ENCODE measurements at regions not wholly inside any gene's neighbourhood (a gene's known extent, or its start where the extent isn't known, plus 50 kb on each side); places are given as distances from the start of the nearest gene placed in this dataset.

GRCh38 chr9:82549174-82549821 lies 513.6 kb downstream of the RASEF start:
- WGBS, 2 donors (ENCODE audit: extremely low coverage in 2 of 2, insufficient read length in 2 of 2, insufficient replicate concordance in 1 of 2) = no CpG with 5 or more reads among the region's 3 CpGs
- Histone ChIP-seq H3K4ac (ENCODE audit: low read length) (no peak overlapping the region), H3K14ac (ENCODE audit: low read length) (no peak overlapping the region), H3K4me1 (ENCODE audit: control insufficient read depth in 2 of 2, insufficient read depth in 1 of 2, low read depth in 1 of 2, low read length in 2 of 2) (peaks cover 0 to 2% of the 10 kb centered on the region in 2 donors), H3K27me3 (ENCODE audit: control insufficient read depth in 3 of 3, insufficient read depth in 3 of 3, low read depth in 1 of 3, low read length in 3 of 3) (no peaks in the 10 kb centered on the region), H3K36me3 (replicated peaks in 1 of 2; ENCODE audit: control insufficient read depth in 2 of 2, insufficient read depth in 2 of 2, low read length in 2 of 2) (no peaks in the 10 kb centered on the region), H4K8ac (ENCODE audit: low read depth, low read length) (no peak overlapping the region), H2AK5ac (ENCODE audit: low read depth, low read length) (no peak overlapping the region), H4K91ac (ENCODE audit: low read depth, low read length, poor library complexity) (no peak overlapping the region), H3K4me3 (ENCODE audit: low read length in 2 of 2) (no peak overlapping the region), H2BK120ac (ENCODE audit: low read depth, low read length) (no peak overlapping the region), H3K79me1 (ENCODE audit: low read depth, low read length) (no peaks in the 10 kb centered on the region), H3K9me3 (replicated peaks in 1 of 2; ENCODE audit: control insufficient read depth in 2 of 2, insufficient read depth in 1 of 2, low read depth in 1 of 2, low read length in 2 of 2) (no peaks in the 10 kb centered on the region), H3K4me2 (ENCODE audit: insufficient read depth, low read length, poor library complexity, severe bottlenecking) (no peak overlapping the region), H2BK12ac (ENCODE audit: low read length) (no peak overlapping the region), H3K23ac (ENCODE audit: low read depth, low read length, poor library complexity) (no peak overlapping the region), H3K27ac (replicated peaks; ENCODE audit: low read length) (no peak overlapping the region), H2AFZ (ENCODE audit: low read length) (no peak overlapping the region), H3K18ac (ENCODE audit: low read length) (no peak overlapping the region), H3K9ac (ENCODE audit: low read depth, low read length, poor library complexity) (no peak overlapping the region), H2BK15ac (ENCODE audit: low read length) (no peak overlapping the region), H2BK5ac (ENCODE audit: low read length) (no peak overlapping the region)
- DNase-seq (ENCODE audit: low spot score) = no peak

- no peak overlapping the region for H2AFZ ChIP-seq (ENCODE audit: low read length)
- H3K23ac ChIP-seq (ENCODE audit: low read depth, low read length, poor library complexity) = no peak overlapping the region
- H2AK5ac ChIP-seq (ENCODE audit: low read depth, low read length) = no peak overlapping the region
- H3K9ac ChIP-seq (ENCODE audit: low read depth, low read length, poor library complexity) = no peak overlapping the region
- H3K9me3 ChIP-seq (replicated peaks in 1 of 2; ENCODE audit: control insufficient read depth in 2 of 2, insufficient read depth in 1 of 2, low read depth in 1 of 2, low read length in 2 of 2) = no peaks in the 10 kb centered on the region
- H2BK5ac ChIP-seq (ENCODE audit: low read length) = no peak overlapping the region
- H3K27me3 ChIP-seq (ENCODE audit: control insufficient read depth in 3 of 3, insufficient read depth in 3 of 3, low read depth in 1 of 3, low read length in 3 of 3) = no peaks in the 10 kb centered on the region
- H4K8ac ChIP-seq (ENCODE audit: low read depth, low read length) = no peak overlapping the region
- no peak overlapping the region for H3K18ac ChIP-seq (ENCODE audit: low read length)
- H3K27ac ChIP-seq (replicated peaks; ENCODE audit: low read length) = no peak overlapping the region
- no peak overlapping the region for H2BK15ac ChIP-seq (ENCODE audit: low read length)
- H2BK12ac ChIP-seq (ENCODE audit: low read length) = no peak overlapping the region
- no peak overlapping the region for H4K91ac ChIP-seq (ENCODE audit: low read depth, low read length, poor library complexity)
- no peak overlapping the region for H3K4ac ChIP-seq (ENCODE audit: low read length)
- no peak for DNase-seq (ENCODE audit: low spot score)
- H3K4me1 ChIP-seq (ENCODE audit: control insufficient read depth in 2 of 2, insufficient read depth in 1 of 2, low read depth in 1 of 2, low read length in 2 of 2) = peaks cover 0 to 2% of the 10 kb centered on the region in 2 donors
- no peaks in the 10 kb centered on the region for H3K79me1 ChIP-seq (ENCODE audit: low read depth, low read length)
- no peak overlapping the region for H3K14ac ChIP-seq (ENCODE audit: low read length)
- no peak overlapping the region for H3K4me3 ChIP-seq (ENCODE audit: low read length in 2 of 2)
- H3K4me2 ChIP-seq (ENCODE audit: insufficient read depth, low read length, poor library complexity, severe bottlenecking) = no peak overlapping the region
- WGBS, 2 donors (ENCODE audit: extremely low coverage in 2 of 2, insufficient read length in 2 of 2, insufficient replicate concordance in 1 of 2) = no CpG with 5 or more reads among the region's 2 CpGs
- no peaks in the 10 kb centered on the region for H3K36me3 ChIP-seq (replicated peaks in 1 of 2; ENCODE audit: control insufficient read depth in 2 of 2, insufficient read depth in 2 of 2, low read length in 2 of 2)
- no peak overlapping the region for H2BK120ac ChIP-seq (ENCODE audit: low read depth, low read length)
These were observed 510.2 kb downstream of the RASEF start for GRCh38 chr9:82552784-82553183.

GRCh38 chr9:82553654-82554366 lies 509.1 kb downstream of the RASEF start:
- no CpG with 5 or more reads among the region's 8 CpGs for WGBS, 2 donors (ENCODE audit: extremely low coverage in 2 of 2, insufficient read length in 2 of 2, insufficient replicate concordance in 1 of 2)
- Histone ChIP-seq H2BK5ac (ENCODE audit: low read length) (no peak overlapping the region), H3K4me3 (ENCODE audit: low read length in 2 of 2) (no peak overlapping the region), H3K36me3 (replicated peaks in 1 of 2; ENCODE audit: control insufficient read depth in 2 of 2, insufficient read depth in 2 of 2, low read length in 2 of 2) (no peaks in the 10 kb centered on the region), H3K4me2 (ENCODE audit: insufficient read depth, low read length, poor library complexity, severe bottlenecking) (no peak overlapping the region), H2BK12ac (ENCODE audit: low read length) (no peak overlapping the region), H3K23ac (ENCODE audit: low read depth, low read length, poor library complexity) (no peak overlapping the region), H2BK120ac (ENCODE audit: low read depth, low read length) (no peak overlapping the region), H3K27me3 (ENCODE audit: control insufficient read depth in 3 of 3, insufficient read depth in 3 of 3, low read depth in 1 of 3, low read length in 3 of 3) (no peaks in the 10 kb centered on the region), H3K18ac (ENCODE audit: low read length) (no peak overlapping the region), H3K9me3 (replicated peaks in 1 of 2; ENCODE audit: control insufficient read depth in 2 of 2, insufficient read depth in 1 of 2, low read depth in 1 of 2, low read length in 2 of 2) (no peaks in the 10 kb centered on the region), H2AK5ac (ENCODE audit: low read depth, low read length) (no peak overlapping the region), H4K8ac (ENCODE audit: low read depth, low read length) (no peak overlapping the region), H3K27ac (replicated peaks; ENCODE audit: low read length) (no peak overlapping the region), H2AFZ (ENCODE audit: low read length) (no peak overlapping the region), H3K79me1 (ENCODE audit: low read depth, low read length) (no peaks in the 10 kb centered on the region), H3K4me1 (ENCODE audit: control insufficient read depth in 2 of 2, insufficient read depth in 1 of 2, low read depth in 1 of 2, low read length in 2 of 2) (peaks cover 0 to 3% of the 10 kb centered on the region in 2 donors), H3K9ac (ENCODE audit: low read depth, low read length, poor library complexity) (no peak overlapping the region), H2BK15ac (ENCODE audit: low read length) (no peak overlapping the region), H3K4ac (ENCODE audit: low read length) (no peak overlapping the region), H3K14ac (ENCODE audit: low read length) (no peak overlapping the region), H4K91ac (ENCODE audit: low read depth, low read length, poor library complexity) (no peak overlapping the region)
- no peak for DNase-seq (ENCODE audit: low spot score)

- Histone ChIP-seq H3K79me1 (ENCODE audit: low read depth, low read length) (no peaks in the 10 kb centered on the region), H2AK5ac (ENCODE audit: low read depth, low read length) (no peak overlapping the region), H3K27me3 (ENCODE audit: control insufficient read depth in 3 of 3, insufficient read depth in 3 of 3, low read depth in 1 of 3, low read length in 3 of 3) (no peaks in the 10 kb centered on the region), H4K91ac (ENCODE audit: low read depth, low read length, poor library complexity) (no peak overlapping the region), H3K4me3 (ENCODE audit: low read length in 2 of 2) (no peak overlapping the region), H3K14ac (ENCODE audit: low read length) (no peak overlapping the region), H2BK120ac (ENCODE audit: low read depth, low read length) (no peak overlapping the region), H4K8ac (ENCODE audit: low read depth, low read length) (no peak overlapping the region), H3K9me3 (replicated peaks in 1 of 2; ENCODE audit: control insufficient read depth in 2 of 2, insufficient read depth in 1 of 2, low read depth in 1 of 2, low read length in 2 of 2) (no peaks in the 10 kb centered on the region), H2BK12ac (ENCODE audit: low read length) (no peak overlapping the region), H3K23ac (ENCODE audit: low read depth, low read length, poor library complexity) (no peak overlapping the region), H3K27ac (replicated peaks; ENCODE audit: low read length) (no peak overlapping the region), H3K18ac (ENCODE audit: low read length) (no peak overlapping the region), H2BK5ac (ENCODE audit: low read length) (no peak overlapping the region), H3K4me2 (ENCODE audit: insufficient read depth, low read length, poor library complexity, severe bottlenecking) (no peak overlapping the region), H2AFZ (ENCODE audit: low read length) (no peak overlapping the region), H3K9ac (ENCODE audit: low read depth, low read length, poor library complexity) (no peak overlapping the region), H3K4ac (ENCODE audit: low read length) (no peak overlapping the region), H3K4me1 (ENCODE audit: control insufficient read depth in 2 of 2, insufficient read depth in 1 of 2, low read depth in 1 of 2, low read length in 2 of 2) (peaks cover 0 to 4% of the 10 kb centered on the region in 2 donors), H3K36me3 (replicated peaks in 1 of 2; ENCODE audit: control insufficient read depth in 2 of 2, insufficient read depth in 2 of 2, low read length in 2 of 2) (no peaks in the 10 kb centered on the region), H2BK15ac (ENCODE audit: low read length) (no peak overlapping the region)
- no peak for DNase-seq (ENCODE audit: low spot score)
- no CpG with 5 or more reads among the region's 3 CpGs for WGBS, 2 donors (ENCODE audit: extremely low coverage in 2 of 2, insufficient read length in 2 of 2, insufficient replicate concordance in 1 of 2)
These were observed 508.6 kb downstream of the RASEF start for GRCh38 chr9:82554381-82554780.
